OCI-LY1 (cell line): ENCODE measurements at regions not wholly inside any gene's neighbourhood (a gene's known extent, or its start where the extent isn't known, plus 50 kb on each side); places are given as distances from the start of the nearest gene placed in this dataset.

ENCODE experiments used
- EZH2 ChIP-seq: fragments of 200-600 bp; sonication (generic), shearing (Covaris generic); IDR thresholded peaks from 2 replicates; pipeline ENCODE4 v1.8.0; 2017; ENCODE audit warnings: borderline replicate concordance, mixed run types, mild to moderate bottlenecking, antibody characterized with exemption, low read length, moderate library complexity, mixed read lengths
- TF ChIP-seq, protein P1 (sequence below): fragments of 200-600 bp; sonication (generic), shearing (Covaris generic); IDR thresholded peaks from 2 replicates; pipeline ENCODE4 v1.5.1; 2017; ENCODE audit warnings: mild to moderate bottlenecking, antibody characterized with exemption, low read length, moderate library complexity, mixed read lengths

DNA sequence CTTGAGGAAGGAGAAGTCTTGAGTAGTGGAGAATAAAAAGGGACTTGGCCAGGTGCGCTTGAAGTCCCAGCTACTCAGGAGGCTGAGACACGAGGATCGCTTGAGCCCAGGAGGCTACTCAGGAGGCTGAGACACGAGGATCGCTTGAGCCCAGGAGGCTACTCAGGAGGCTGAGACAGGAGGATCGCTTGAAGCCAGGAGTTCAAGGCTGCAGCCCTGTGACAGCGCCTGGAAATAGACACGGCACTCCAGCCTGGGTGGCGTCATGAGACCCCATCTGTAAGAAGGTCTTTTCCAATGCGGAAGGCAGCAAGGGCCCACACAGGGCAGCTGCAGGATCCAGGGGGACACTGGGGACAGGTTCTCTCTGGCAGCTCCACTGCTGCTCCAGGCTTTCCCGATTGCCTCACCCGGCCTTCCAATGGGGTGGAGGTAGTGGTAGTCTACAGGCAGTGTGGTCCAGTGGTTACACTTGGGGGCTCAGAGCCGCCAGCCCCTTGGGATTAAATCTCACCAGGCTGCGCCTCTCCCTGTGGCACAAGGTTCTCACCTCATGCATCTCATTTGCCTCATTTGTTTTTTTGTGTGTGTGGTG, 143.4 kb downstream of the SEC14L1 start:
- TF ChIP-seq, protein P1, sequence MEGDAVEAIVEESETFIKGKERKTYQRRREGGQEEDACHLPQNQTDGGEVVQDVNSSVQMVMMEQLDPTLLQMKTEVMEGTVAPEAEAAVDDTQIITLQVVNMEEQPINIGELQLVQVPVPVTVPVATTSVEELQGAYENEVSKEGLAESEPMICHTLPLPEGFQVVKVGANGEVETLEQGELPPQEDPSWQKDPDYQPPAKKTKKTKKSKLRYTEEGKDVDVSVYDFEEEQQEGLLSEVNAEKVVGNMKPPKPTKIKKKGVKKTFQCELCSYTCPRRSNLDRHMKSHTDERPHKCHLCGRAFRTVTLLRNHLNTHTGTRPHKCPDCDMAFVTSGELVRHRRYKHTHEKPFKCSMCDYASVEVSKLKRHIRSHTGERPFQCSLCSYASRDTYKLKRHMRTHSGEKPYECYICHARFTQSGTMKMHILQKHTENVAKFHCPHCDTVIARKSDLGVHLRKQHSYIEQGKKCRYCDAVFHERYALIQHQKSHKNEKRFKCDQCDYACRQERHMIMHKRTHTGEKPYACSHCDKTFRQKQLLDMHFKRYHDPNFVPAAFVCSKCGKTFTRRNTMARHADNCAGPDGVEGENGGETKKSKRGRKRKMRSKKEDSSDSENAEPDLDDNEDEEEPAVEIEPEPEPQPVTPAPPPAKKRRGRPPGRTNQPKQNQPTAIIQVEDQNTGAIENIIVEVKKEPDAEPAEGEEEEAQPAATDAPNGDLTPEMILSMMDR, result no peak
- TF ChIP-seq EZH2, result no peak
